ENCODE measurements at regions not wholly inside any gene's neighbourhood (a gene's known extent, or its start where the extent isn't known, plus 50 kb on each side); places are given as distances from the start of the nearest gene placed in this dataset.
"Not testable (repeated sequence)": the region's sequence is repeated elsewhere in the genome, so short reads cannot be mapped to it uniquely, and the experiment has no call there.

- H3K4me3 ChIP-seq: no peak overlapping the region
- no peak for TF ChIP-seq POLR2A (IDR thresholded peaks at IDR 0.05)
- peak in 1 of 4 experiments; percentile 33 for TF ChIP-seq CTCF (IDR thresholded peaks at IDR 0.05)
- H3K9me3 ChIP-seq: no peaks in the 10 kb centered on the region
- H3K27me3 ChIP-seq: no peaks in the 10 kb centered on the region
- no peak overlapping the region for H3K27ac ChIP-seq
- no peaks in the 10 kb centered on the region for H3K36me3 ChIP-seq
- DNase-seq: no peak
- intact Hi-C loops (cut with DNase I; ENCODE audit: low total_unique reads): no loop called here
- H3K4me1 ChIP-seq: no peaks in the 10 kb centered on the region
Measured at GRCh38 chr7:142482891-142483658, 225.2 kb upstream of the PRSS58 start.

GRCh38 chr7:142481548-142481947 is 223.7 kb upstream of the PRSS58 start:
- Histone ChIP-seq H3K4me3 (no peak overlapping the region), H3K27me3 (no peaks in the 10 kb centered on the region), H3K27ac (no peak overlapping the region), H3K9me3 (no peaks in the 10 kb centered on the region), H3K36me3 (no peaks in the 10 kb centered on the region), H3K4me1 (no peaks in the 10 kb centered on the region)
- no peak for DNase-seq
- TF ChIP-seq POLR2A (IDR thresholded peaks at IDR 0.05) (no peak), CTCF (IDR thresholded peaks at IDR 0.05) (no peak)
- intact Hi-C loops (cut with DNase I; ENCODE audit: low total_unique reads): no loop called here

GRCh38 chr7:142478479-142479220 is 220.8 kb upstream of the PRSS58 start:
- TF ChIP-seq CTCF (IDR thresholded peaks at IDR 0.05): peak in 3 of 4 experiments; percentile 9 to 19 (median 16)
- no peak for TF ChIP-seq POLR2A (IDR thresholded peaks at IDR 0.05)
- no peak for DNase-seq
- no peaks in the 10 kb centered on the region for H3K4me1 ChIP-seq
- H3K9me3 ChIP-seq: no peaks in the 10 kb centered on the region
- H3K27me3 ChIP-seq: no peaks in the 10 kb centered on the region
- H3K4me3 ChIP-seq: no peak overlapping the region
- intact Hi-C loops (cut with DNase I; ENCODE audit: low total_unique reads): no loop called here
- no peaks in the 10 kb centered on the region for H3K36me3 ChIP-seq
- no peak overlapping the region for H3K27ac ChIP-seq

- H3K27ac ChIP-seq; H3K9me3 ChIP-seq; H3K27me3 ChIP-seq; H3K4me3 ChIP-seq; DNase-seq; H3K36me3 ChIP-seq; intact Hi-C loops (cut with DNase I; ENCODE audit: low total_unique reads); H3K4me1 ChIP-seq: not testable (repeated sequence)
Measured at GRCh38 chr7:142477801-142478200, 219.9 kb upstream of the PRSS58 start.

- TF ChIP-seq CTCF (IDR thresholded peaks at IDR 0.05) (no peak), POLR2A (IDR thresholded peaks at IDR 0.05) (no peak)
- no peaks in the 10 kb centered on the region for H3K27me3 ChIP-seq
- H3K9me3 ChIP-seq: no peaks in the 10 kb centered on the region
- intact Hi-C loops (cut with DNase I; ENCODE audit: low total_unique reads): no loop called here
- DNase-seq: no peak
- no peak overlapping the region for H3K27ac ChIP-seq
- no peak overlapping the region for H3K4me3 ChIP-seq
- no peaks in the 10 kb centered on the region for H3K4me1 ChIP-seq
- no peaks in the 10 kb centered on the region for H3K36me3 ChIP-seq
Measured at GRCh38 chr7:142477079-142477651, 219.3 kb upstream of the PRSS58 start.
